ENCODE measurements at regions not wholly inside any gene's neighbourhood (a gene's known extent, or its start where the extent isn't known, plus 50 kb on each side); places are given as distances from the start of the nearest gene placed in this dataset.
"Not testable (repeated sequence)": the region's sequence is repeated elsewhere in the genome, so short reads cannot be mapped to it uniquely, and the experiment has no call there.

GRCh38 chr4:177256950-177257349 is 52.7 kb upstream of the NEIL3 start:
- DNase-seq = no peak
- 75 to 84% (median 80%) methylated on average over 6 of the region's 6 CpGs for WGBS, 4 donors
- H3K4me3 ChIP-seq = no peak overlapping the region
- no peaks in the 10 kb centered on the region for H3K27me3 ChIP-seq
- H3K36me3 ChIP-seq (replicated peaks in 1 of 2) = no peaks in the 10 kb centered on the region
- no peaks in the 10 kb centered on the region for H3K4me1 ChIP-seq (replicated peaks in 1 of 2)
- H3K9me3 ChIP-seq (replicated peaks in 1 of 3) = no peaks in the 10 kb centered on the region
- TF ChIP-seq, protein P1, sequence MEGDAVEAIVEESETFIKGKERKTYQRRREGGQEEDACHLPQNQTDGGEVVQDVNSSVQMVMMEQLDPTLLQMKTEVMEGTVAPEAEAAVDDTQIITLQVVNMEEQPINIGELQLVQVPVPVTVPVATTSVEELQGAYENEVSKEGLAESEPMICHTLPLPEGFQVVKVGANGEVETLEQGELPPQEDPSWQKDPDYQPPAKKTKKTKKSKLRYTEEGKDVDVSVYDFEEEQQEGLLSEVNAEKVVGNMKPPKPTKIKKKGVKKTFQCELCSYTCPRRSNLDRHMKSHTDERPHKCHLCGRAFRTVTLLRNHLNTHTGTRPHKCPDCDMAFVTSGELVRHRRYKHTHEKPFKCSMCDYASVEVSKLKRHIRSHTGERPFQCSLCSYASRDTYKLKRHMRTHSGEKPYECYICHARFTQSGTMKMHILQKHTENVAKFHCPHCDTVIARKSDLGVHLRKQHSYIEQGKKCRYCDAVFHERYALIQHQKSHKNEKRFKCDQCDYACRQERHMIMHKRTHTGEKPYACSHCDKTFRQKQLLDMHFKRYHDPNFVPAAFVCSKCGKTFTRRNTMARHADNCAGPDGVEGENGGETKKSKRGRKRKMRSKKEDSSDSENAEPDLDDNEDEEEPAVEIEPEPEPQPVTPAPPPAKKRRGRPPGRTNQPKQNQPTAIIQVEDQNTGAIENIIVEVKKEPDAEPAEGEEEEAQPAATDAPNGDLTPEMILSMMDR (IDR thresholded peaks at IDR 0.05) = no peak
- no peak for TF ChIP-seq POLR2A (IDR thresholded peaks at IDR 0.05)
- intact Hi-C loops (cut with DNase I) = no loop called here
- no peak overlapping the region for H3K27ac ChIP-seq

DNA sequence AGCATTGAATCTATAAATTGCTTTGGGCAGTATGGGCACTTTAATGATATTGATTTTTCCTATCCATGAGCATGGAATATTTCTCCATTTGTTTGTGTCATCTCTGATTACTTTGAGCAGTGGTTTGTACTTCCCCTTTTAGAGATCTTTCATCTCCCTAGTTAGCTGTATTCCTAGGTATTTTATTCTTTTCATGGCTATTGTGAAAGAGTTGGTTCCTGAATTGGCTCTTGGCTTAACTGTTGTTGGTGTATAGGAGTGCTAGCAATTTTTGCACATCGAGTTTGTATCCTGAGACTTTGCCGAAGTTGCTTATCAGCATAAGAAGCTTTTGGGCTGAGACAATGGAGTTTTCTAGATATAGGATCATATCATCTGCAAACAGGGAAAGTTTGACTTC is 50.2 kb upstream of the NEIL3 start:
- H3K27me3 ChIP-seq; DNase-seq; intact Hi-C loops (cut with DNase I); H3K27ac ChIP-seq; H3K9me3 ChIP-seq (replicated peaks in 1 of 3); H3K36me3 ChIP-seq (replicated peaks in 1 of 2); H3K4me1 ChIP-seq (replicated peaks in 1 of 2); H3K4me3 ChIP-seq: not testable (repeated sequence)
- 68 to 77% (median 70%) methylated on average over 2 of the region's 2 CpGs for WGBS, 4 donors

Small RNAs in the stretch of these regions (small RNA-seq; reads per million reads assigned to genes)
- gene RN7SKP136 = 0 reads per million in 2 donors

Measured in adrenal gland (tissue), 9 donors.